CD14-positive monocyte (primary cell): ENCODE measurements at regions not wholly inside any gene's neighbourhood (a gene's known extent, or its start where the extent isn't known, plus 50 kb on each side); places are given as distances from the start of the nearest gene placed in this dataset.

Experiments
- DNase-seq, 3 donors: peaks; one replicate each; pipeline ENCODE4 v3.0.0-alpha.2; 2011 to 2022
- H2AFZ ChIP-seq: 2 replicates; pipeline ENCODE4 v1.6.0; 2012; ENCODE audit warnings: mild to moderate bottlenecking, low read depth, low read length, inconsistent platforms; ENCODE audit not compliant: insufficient read depth, poor library complexity, severe bottlenecking
- H3K27ac ChIP-seq, 2 donors: 1 replicate in 1 of 2; 2 replicates in 1 of 2; pipeline ENCODE4 v1.5.1; 2012 to 2013; ENCODE audit warnings: low read length in 2 of 2, control low read depth in 1 of 2, inconsistent platforms in 1 of 2, low read depth in 1 of 2, mild to moderate bottlenecking in 1 of 2
- H3K27me3 ChIP-seq, 2 donors: one replicate each; pipeline versions ENCODE4 v1.6.0 to v1.6.1; 2011 to 2013; ENCODE audit warnings: low read length in 2 of 2; ENCODE audit not compliant: control insufficient read depth in 2 of 2, insufficient read depth in 2 of 2
- H3K36me3 ChIP-seq, 2 donors: replicated peaks in 1 of 2; 1 replicate in 1 of 2; 2 replicates in 1 of 2; pipeline versions ENCODE4 v1.5.1 to v1.6.1; 2012 to 2013; ENCODE audit warnings: low read length in 2 of 2, control low read depth in 1 of 2, inconsistent platforms in 1 of 2, mild to moderate bottlenecking in 1 of 2; ENCODE audit not compliant: insufficient read depth in 2 of 2, control insufficient read depth in 1 of 2
- H3K4me1 ChIP-seq, 2 donors: 1 replicate in 1 of 2; 2 replicates in 1 of 2; pipeline versions ENCODE4 v1.5.1 to v1.6.1; 2012 to 2013; ENCODE audit warnings: low read length in 2 of 2, control low read depth in 1 of 2, inconsistent platforms in 1 of 2, mild to moderate bottlenecking in 1 of 2, moderate library complexity in 1 of 2; ENCODE audit not compliant: insufficient read depth in 2 of 2, control insufficient read depth in 1 of 2
- H3K4me2 ChIP-seq: replicated peaks from 2 replicates; pipeline ENCODE3; 2012; ENCODE audit warnings: low read length, moderate library complexity, mild to moderate bottlenecking; ENCODE audit not compliant: poor library complexity, severe bottlenecking; ENCODE audit errors: extremely low read depth
- H3K4me3 ChIP-seq, 3 experiments: fragments of 200-600 bp in 1 of 3; sonication (generic) in 1 of 3; replicated peaks in 1 of 3; 1 replicate in 2 of 3; 2 replicates in 1 of 3; pipeline ENCODE4 v1.5.1; 2011 to 2013; ENCODE audit warnings: low read length in 3 of 3, mild to moderate bottlenecking in 3 of 3, control low read depth in 2 of 3, low read depth in 2 of 3, inconsistent platforms in 1 of 3, moderate library complexity in 1 of 3
- H3K79me2 ChIP-seq: 2 replicates; pipeline ENCODE4 v1.6.0; 2012; ENCODE audit warnings: mild to moderate bottlenecking, control low read depth, inconsistent platforms, low read length, moderate library complexity; ENCODE audit not compliant: insufficient read depth
- H3K9ac ChIP-seq: 2 replicates; pipeline ENCODE4 v1.6.0; 2017; ENCODE audit warnings: low read length, mild to moderate bottlenecking; ENCODE audit not compliant: insufficient read depth, poor library complexity, severe bottlenecking
- H3K9me3 ChIP-seq, 2 donors: replicated peaks in 1 of 2; 1 replicate in 1 of 2; 2 replicates in 1 of 2; pipeline versions ENCODE4 v1.5.1 to v1.6.1; 2012 to 2013; ENCODE audit warnings: low read length in 2 of 2, control low read depth in 1 of 2; ENCODE audit not compliant: control insufficient read depth in 1 of 2, insufficient read depth in 1 of 2
- H4K20me1 ChIP-seq: 2 replicates; pipeline ENCODE4 v1.6.0; 2012; ENCODE audit warnings: mild to moderate bottlenecking, low read length, control low read depth, moderate library complexity; ENCODE audit not compliant: insufficient read depth
- H3K27ac Mint-ChIP-seq, 7 donors: one replicate each; pipeline ENCODE4 v1.8.0; 2020; ENCODE audit warnings: mild to moderate bottlenecking in 7 of 7, mixed read lengths in 7 of 7, moderate library complexity in 6 of 7, inconsistent platforms in 2 of 7
- H3K27me3 Mint-ChIP-seq, 3 donors: one replicate each; pipeline ENCODE4 v1.8.0; 2021 to 2022; ENCODE audit warnings: low read depth in 3 of 3, mild to moderate bottlenecking in 3 of 3, mixed read lengths in 3 of 3, moderate library complexity in 3 of 3, inconsistent platforms in 1 of 3
- H3K36me3 Mint-ChIP-seq, 2 donors: one replicate each; pipeline ENCODE4 v1.8.0; 2020; ENCODE audit warnings: mixed read lengths in 2 of 2, inconsistent platforms in 1 of 2, mild to moderate bottlenecking in 1 of 2
- H3K4me1 Mint-ChIP-seq: one replicate; pipeline ENCODE4 v1.8.0; 2020; ENCODE audit warnings: mild to moderate bottlenecking, mixed read lengths
- H3K4me3 Mint-ChIP-seq, 2 donors: one replicate each; pipeline ENCODE4 v1.8.0; 2020; ENCODE audit warnings: mild to moderate bottlenecking in 2 of 2, mixed read lengths in 2 of 2, moderate library complexity in 1 of 2
- H3K9me3 Mint-ChIP-seq, 7 donors: one replicate each; pipeline ENCODE4 v1.8.0; 2020 to 2022; ENCODE audit warnings: mixed read lengths in 7 of 7, mild to moderate bottlenecking in 6 of 7, moderate library complexity in 6 of 7, inconsistent platforms in 2 of 7
- CTCF ChIP-seq: fragments of 200-600 bp; IDR thresholded peaks from one replicate; pipeline ENCODE4 v1.8.0; 2022; ENCODE audit warnings: antibody characterized with exemption, mild to moderate bottlenecking
- WGBS: methylation state at CpG from one replicate; pipeline ENCODE4 v1.1.5; 2013; ENCODE audit warnings: missing lambda C conversion rate; ENCODE audit not compliant: insufficient coverage; 5-methylcytosine and 5-hydroxymethylcytosine counted together
- intact Hi-C, 2 donors: fragments of 100-400 bp; cut with micrococcal nuclease; formaldehyde crosslinking; loops; one replicate each; pipeline versions ENCODE4 v1.15.0 to v1.15.1; 2023

DNA sequence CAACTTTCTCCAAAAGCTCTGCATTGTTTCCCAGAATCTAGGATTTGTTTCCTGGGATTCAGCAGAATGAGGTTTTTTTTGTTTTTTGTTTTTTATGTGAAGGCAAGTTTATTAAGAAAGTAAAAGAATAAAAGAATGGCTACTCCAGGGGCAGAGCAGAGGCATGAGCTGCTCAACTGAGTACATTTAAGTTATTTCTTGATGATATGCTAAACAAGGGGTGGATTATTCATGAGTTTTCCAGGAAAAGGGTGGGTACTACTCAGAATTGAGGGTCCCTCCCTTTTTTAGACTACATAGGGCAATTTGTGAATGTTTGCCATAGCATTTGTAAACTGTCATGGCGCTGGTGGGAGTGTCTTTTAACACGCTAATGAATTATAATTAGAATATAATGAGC, 292.5 kb upstream of the SGK1 start:
- Histone ChIP-seq H3K79me2 (no peaks in the 10 kb centered on the region), H3K27me3 (no peaks in the 10 kb centered on the region), H2AFZ (no peak overlapping the region), H3K4me2 (no peak overlapping the region), H3K27ac (no peak overlapping the region), H4K20me1 (no peaks in the 10 kb centered on the region), H3K36me3 (no peaks in the 10 kb centered on the region), H3K4me3 (no peak overlapping the region), H3K9ac (no peak overlapping the region), H3K9me3 (no peaks in the 10 kb centered on the region), H3K4me1 (no peaks in the 10 kb centered on the region)
- WGBS, result no CpG with 5 or more reads among the region's 2 CpGs
- DNase-seq, result no peak
- Mint-ChIP-seq H3K4me3 (no peak overlapping the region), H3K36me3 (no peaks in the 10 kb centered on the region), H3K27me3 (no peaks in the 10 kb centered on the region), H3K27ac (no peak overlapping the region), H3K4me1 (no peaks in the 10 kb centered on the region), H3K9me3 (peaks cover 0 to 2% (median 0%) of the 10 kb centered on the region in 7 donors)
- intact Hi-C loops, result no loop called here
- no peak for TF ChIP-seq CTCF

DNA sequence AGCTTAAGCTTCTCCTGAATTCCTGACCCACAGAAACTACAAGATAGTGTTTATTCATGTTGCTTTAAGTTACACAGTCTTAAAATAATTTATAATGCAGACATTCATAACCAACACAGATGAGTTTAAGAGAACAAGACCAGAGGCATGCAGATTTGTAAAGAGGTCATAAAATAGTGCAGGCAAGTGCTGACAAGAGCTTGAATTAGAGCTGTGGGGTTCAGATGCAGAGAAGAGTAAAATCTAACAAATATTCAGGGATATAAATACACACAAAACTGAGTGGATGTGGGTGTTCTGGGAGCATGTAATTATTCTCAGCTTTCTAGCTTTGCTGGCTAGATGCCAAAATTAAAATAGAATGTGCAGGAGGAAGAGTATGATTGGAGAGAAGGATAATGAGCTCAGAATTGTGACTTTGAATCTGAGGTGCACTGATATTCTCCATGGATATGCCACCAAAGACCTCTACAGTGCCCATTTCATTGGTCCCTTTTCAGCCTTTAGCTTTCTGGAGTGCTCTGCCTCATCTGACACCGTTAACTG, 291.9 kb upstream of the SGK1 start:
- Histone ChIP-seq H3K9ac (no peak overlapping the region), H3K27ac (no peak overlapping the region), H3K27me3 (no peaks in the 10 kb centered on the region), H3K36me3 (no peaks in the 10 kb centered on the region), H4K20me1 (no peaks in the 10 kb centered on the region), H2AFZ (no peak overlapping the region), H3K79me2 (no peaks in the 10 kb centered on the region), H3K4me3 (no peak overlapping the region), H3K9me3 (no peaks in the 10 kb centered on the region), H3K4me1 (no peaks in the 10 kb centered on the region), H3K4me2 (no peak overlapping the region)
- Mint-ChIP-seq H3K9me3 (peaks cover 0 to 4% (median 0%) of the 10 kb centered on the region in 7 donors), H3K4me1 (no peaks in the 10 kb centered on the region), H3K4me3 (no peak overlapping the region), H3K27me3 (peaks cover 0 to under 1% (median 0%) of the 10 kb centered on the region in 3 donors), H3K36me3 (no peaks in the 10 kb centered on the region), H3K27ac (no peak overlapping the region)
- intact Hi-C loops, result no loop called here
- no peak for DNase-seq
- no peak for TF ChIP-seq CTCF
- WGBS, result 100% methylated on average over 1 of the region's 1 CpG
